Caco-2 (cell line): ENCODE measurements at regions not wholly inside any gene's neighbourhood (a gene's known extent, or its start where the extent isn't known, plus 50 kb on each side); places are given as distances from the start of the nearest gene placed in this dataset.

Experiments used
- BruUV-seq: library from RNA; stranded (reverse); fragments of 400-500 nt; replicated peaks from 2 replicates; lab custom pipeline; 2021; lab: Mats Ljungman, UMichigan
- CTCF ChIA-PET: fragments of 300-600 bp; sonication (Branson Sonifier 250); formaldehyde crosslinking; loops from one replicate; lab custom pipeline; 2022; ENCODE audit warnings: antibody characterized with exemption; lab: Charles Lee
- POLR2A ChIA-PET: fragments of 300-600 bp; sonication (Branson Sonifier 250); formaldehyde crosslinking; loops from one replicate; lab custom pipeline; 2022; ENCODE audit warnings: antibody characterized with exemption; lab: Charles Lee
- DNase-seq, 2 experiments: peaks; one replicate each; pipeline versions ENCODE4 v3.0.0 to v3.0.0-alpha.2; 2020 to 2022
- H3K27me3 ChIP-seq: replicated peaks from 2 replicates; pipeline ENCODE4 v1.6.0; 2011; ENCODE audit warnings: low read length; ENCODE audit not compliant: control insufficient read depth, insufficient read depth
- H3K36me3 ChIP-seq: 2 replicates; pipeline ENCODE4 v1.5.1; 2011; ENCODE audit warnings: low read length; ENCODE audit not compliant: control insufficient read depth, insufficient read depth
- H3K4me1 ChIP-seq: fragments of 250-450 bp; sonication (Bioruptor Pico); 2 replicates; pipeline ENCODE4 v1.5.1; 2020; ENCODE audit warnings: mild to moderate bottlenecking
- H3K4me3 ChIP-seq: 2 replicates; pipeline ENCODE4 v1.5.1; 2011; ENCODE audit warnings: low read depth, mild to moderate bottlenecking, control low read depth, low read length
- H3K9me3 ChIP-seq: fragments of 250-450 bp; sonication (Bioruptor Pico); 2 replicates; pipeline ENCODE4 v1.5.1; 2020; ENCODE audit warnings: mild to moderate bottlenecking, moderate library complexity
- H3K27ac Mint-ChIP-seq: one replicate; pipeline ENCODE4 v1.8.0; 2022; ENCODE audit warnings: mixed read lengths; ENCODE audit not compliant: unreplicated experiment
- H3K27me3 Mint-ChIP-seq: one replicate; pipeline ENCODE4 v1.8.0; 2022; ENCODE audit warnings: mixed read lengths; ENCODE audit not compliant: insufficient read depth, unreplicated experiment
- H3K36me3 Mint-ChIP-seq: one replicate; pipeline ENCODE4 v1.8.0; 2022; ENCODE audit warnings: mild to moderate bottlenecking, mixed read lengths; ENCODE audit not compliant: insufficient read depth, unreplicated experiment
- H3K4me1 Mint-ChIP-seq: one replicate; pipeline ENCODE4 v1.8.0; 2022; ENCODE audit warnings: low read depth, mixed read lengths; ENCODE audit not compliant: unreplicated experiment
- H3K4me3 Mint-ChIP-seq: one replicate; pipeline ENCODE4 v1.8.0; 2022; ENCODE audit warnings: mild to moderate bottlenecking, moderate library complexity, mixed read lengths; ENCODE audit not compliant: unreplicated experiment
- H3K9me3 Mint-ChIP-seq: one replicate; pipeline ENCODE4 v1.8.0; 2022; ENCODE audit warnings: mixed read lengths; ENCODE audit not compliant: unreplicated experiment
- CTCF ChIP-seq, 2 experiments: fragments of 200-600 bp in 1 of 2; IDR thresholded peaks; 1 replicate in 1 of 2; 2 replicates in 1 of 2; pipeline versions ENCODE4 v1.5.1 to v1.8.0; 2011 to 2022; ENCODE audit warnings: antibody characterized with exemption in 1 of 2, control low read depth in 1 of 2, inconsistent platforms in 1 of 2, low read depth in 1 of 2, low read length in 1 of 2, mild to moderate bottlenecking in 1 of 2, moderate library complexity in 1 of 2; ENCODE audit not compliant: insufficient read depth in 1 of 2, severe bottlenecking in 1 of 2, unreplicated experiment in 1 of 2
- intact Hi-C: fragments of 100-400 bp; cut with micrococcal nuclease; formaldehyde crosslinking; loops from one replicate; pipeline ENCODE4 v1.10.0; 2022; ENCODE audit not compliant: unreplicated experiment

- H3K4me1 Mint-ChIP-seq, result no peaks in the 10 kb centered on the region
- H3K27me3 Mint-ChIP-seq, result no peaks in the 10 kb centered on the region
- H3K27ac Mint-ChIP-seq, result no peak overlapping the region
- BruUV-seq, result no TSS peak
- no peak for DNase-seq
- no peaks in the 10 kb centered on the region; the same call in 1 of the 2 replicates for H3K27me3 ChIP-seq
- peaks cover 7% of the 10 kb centered on the region; the same call in 1 of the 2 replicates for H3K9me3 ChIP-seq
- H3K36me3 ChIP-seq, result no peaks in the 10 kb centered on the region
- ChIA-PET CTCF (no interaction called here), POLR2A (no interaction called here)
- intact Hi-C loops, result no loop called here
- H3K4me3 Mint-ChIP-seq, result no peak overlapping the region
- no peaks in the 10 kb centered on the region for H3K4me1 ChIP-seq
- H3K4me3 ChIP-seq, result no peak overlapping the region
- no peaks in the 10 kb centered on the region for H3K36me3 Mint-ChIP-seq
- no peaks in the 10 kb centered on the region for H3K9me3 Mint-ChIP-seq
- TF ChIP-seq CTCF (IDR thresholded peaks at IDR 0.05; ENCODE audit: insufficient read depth in 1 of 2, low read depth in 1 of 2, low read length in 1 of 2, severe bottlenecking in 1 of 2, unreplicated experiment in 1 of 2), result no peak
Observed at GRCh38 chr2:219951099-219951498, 323.7 kb downstream of the SLC4A3 start.

- no peak for TF ChIP-seq CTCF (IDR thresholded peaks at IDR 0.05; ENCODE audit: insufficient read depth in 1 of 2, low read depth in 1 of 2, low read length in 1 of 2, severe bottlenecking in 1 of 2, unreplicated experiment in 1 of 2)
- Mint-ChIP-seq H3K9me3 (no peaks in the 10 kb centered on the region), H3K4me3 (no peak overlapping the region), H3K36me3 (no peaks in the 10 kb centered on the region), H3K27ac (no peak overlapping the region), H3K27me3 (no peaks in the 10 kb centered on the region), H3K4me1 (no peaks in the 10 kb centered on the region)
- H3K9me3 ChIP-seq, result peaks cover 7% of the 10 kb centered on the region; the same call in 1 of the 2 replicates
- H3K27me3 ChIP-seq, result no peaks in the 10 kb centered on the region
- POLR2A ChIA-PET, result no interaction called here
- intact Hi-C loops, result no loop called here
- no peaks in the 10 kb centered on the region for H3K36me3 ChIP-seq
- DNase-seq, result no peak
- no peaks in the 10 kb centered on the region for H3K4me1 ChIP-seq
- no peak overlapping the region for H3K4me3 ChIP-seq
- CTCF ChIA-PET, result no interaction called here
- no TSS peak for BruUV-seq
Observed at GRCh38 chr2:219954331-219954730, 326.9 kb downstream of the SLC4A3 start.

- Mint-ChIP-seq H3K4me1 (no peaks in the 10 kb centered on the region), H3K27me3 (peaks cover 3% of the 10 kb centered on the region), H3K36me3 (no peaks in the 10 kb centered on the region), H3K9me3 (no peaks in the 10 kb centered on the region), H3K4me3 (no peak overlapping the region), H3K27ac (no peak overlapping the region)
- no TSS peak for BruUV-seq
- H3K9me3 ChIP-seq, result peaks cover 5% of the 10 kb centered on the region; the same call in 1 of the 2 replicates
- no peaks in the 10 kb centered on the region for H3K36me3 ChIP-seq
- DNase-seq, result no peak
- TF ChIP-seq CTCF (IDR thresholded peaks at IDR 0.05; ENCODE audit: insufficient read depth in 1 of 2, low read depth in 1 of 2, low read length in 1 of 2, severe bottlenecking in 1 of 2, unreplicated experiment in 1 of 2), result no peak
- CTCF ChIA-PET, result no interaction called here
- no peaks in the 10 kb centered on the region for H3K4me1 ChIP-seq
- intact Hi-C loops, result no loop called here
- POLR2A ChIA-PET, result no interaction called here
- no peaks in the 10 kb centered on the region; the same call in 1 of the 2 replicates for H3K27me3 ChIP-seq
- no peak overlapping the region for H3K4me3 ChIP-seq
Observed at GRCh38 chr2:219957820-219958219, 330.4 kb downstream of the SLC4A3 start.
